ENCODE measurements at regions not wholly inside any gene's neighbourhood (a gene's known extent, or its start where the extent isn't known, plus 50 kb on each side); places are given as distances from the start of the nearest gene placed in this dataset.

DNA sequence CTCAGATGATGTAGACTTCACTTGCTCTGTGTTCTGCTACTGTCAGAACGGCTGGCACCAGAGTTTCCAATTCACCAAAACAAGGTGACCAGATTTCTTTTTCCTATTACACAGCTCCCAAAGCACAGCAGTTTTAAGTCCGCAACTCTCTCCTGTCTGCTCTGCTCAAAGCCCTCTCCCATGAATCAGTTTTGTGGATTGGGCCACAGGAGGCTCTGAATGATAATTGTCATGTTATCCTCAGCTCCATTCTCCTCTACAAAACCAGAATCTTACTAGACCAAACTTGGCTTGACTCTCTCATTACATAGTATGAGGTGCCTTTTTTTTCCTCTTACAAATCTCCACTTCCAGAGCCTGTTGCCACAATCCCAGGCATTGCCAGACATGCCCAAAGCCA lies 223.5 kb downstream of the SNX13 start:
- Histone ChIP-seq H3K9me3 (ENCODE audit: control insufficient read depth, insufficient read depth, low read depth, low read length) (no peaks in the 10 kb centered on the region), H3K27ac (ENCODE audit: low read length) (no peak overlapping the region), H3K4me3 (ENCODE audit: low read depth in 2 of 2, low read length in 2 of 2) (no peak overlapping the region), H3K36me3 (ENCODE audit: control insufficient read depth, insufficient read depth, low read length) (no peaks in the 10 kb centered on the region), H3K4me1 (ENCODE audit: control insufficient read depth, insufficient read depth, low read length) (no peaks in the 10 kb centered on the region), H3K27me3 (ENCODE audit: control insufficient read depth, insufficient read depth, low read length) (no peaks in the 10 kb centered on the region)
- no TSS peak for BruUV-seq (replicated peaks)
- ChIA-PET CTCF (no interaction called here), POLR2A (no interaction called here)
- in situ Hi-C loops (cut with HindIII; ENCODE audit: low pct_unique_long_range_greater_than_20kb, low sequenced_read_pairs): no loop called here
- DNase-seq (ENCODE audit: low read depth, low spot score) (no peak), ATAC-seq (no peak)
- TF ChIP-seq, protein P1, sequence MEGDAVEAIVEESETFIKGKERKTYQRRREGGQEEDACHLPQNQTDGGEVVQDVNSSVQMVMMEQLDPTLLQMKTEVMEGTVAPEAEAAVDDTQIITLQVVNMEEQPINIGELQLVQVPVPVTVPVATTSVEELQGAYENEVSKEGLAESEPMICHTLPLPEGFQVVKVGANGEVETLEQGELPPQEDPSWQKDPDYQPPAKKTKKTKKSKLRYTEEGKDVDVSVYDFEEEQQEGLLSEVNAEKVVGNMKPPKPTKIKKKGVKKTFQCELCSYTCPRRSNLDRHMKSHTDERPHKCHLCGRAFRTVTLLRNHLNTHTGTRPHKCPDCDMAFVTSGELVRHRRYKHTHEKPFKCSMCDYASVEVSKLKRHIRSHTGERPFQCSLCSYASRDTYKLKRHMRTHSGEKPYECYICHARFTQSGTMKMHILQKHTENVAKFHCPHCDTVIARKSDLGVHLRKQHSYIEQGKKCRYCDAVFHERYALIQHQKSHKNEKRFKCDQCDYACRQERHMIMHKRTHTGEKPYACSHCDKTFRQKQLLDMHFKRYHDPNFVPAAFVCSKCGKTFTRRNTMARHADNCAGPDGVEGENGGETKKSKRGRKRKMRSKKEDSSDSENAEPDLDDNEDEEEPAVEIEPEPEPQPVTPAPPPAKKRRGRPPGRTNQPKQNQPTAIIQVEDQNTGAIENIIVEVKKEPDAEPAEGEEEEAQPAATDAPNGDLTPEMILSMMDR (IDR thresholded peaks at IDR 0.05): no peak
- no peak for TF ChIP-seq TCF7L2 (IDR thresholded peaks at IDR 0.05; ENCODE audit: low read depth, low read length)
- TF ChIP-seq POLR2AphosphoS5 (IDR thresholded peaks at IDR 0.05; ENCODE audit: low read depth, low read length): no peak
- no peak for TF ChIP-seq SIN3A (IDR thresholded peaks at IDR 0.05; ENCODE audit: borderline replicate concordance, insufficient read depth, low read depth, low read length)
- TF ChIP-seq, protein P2, sequence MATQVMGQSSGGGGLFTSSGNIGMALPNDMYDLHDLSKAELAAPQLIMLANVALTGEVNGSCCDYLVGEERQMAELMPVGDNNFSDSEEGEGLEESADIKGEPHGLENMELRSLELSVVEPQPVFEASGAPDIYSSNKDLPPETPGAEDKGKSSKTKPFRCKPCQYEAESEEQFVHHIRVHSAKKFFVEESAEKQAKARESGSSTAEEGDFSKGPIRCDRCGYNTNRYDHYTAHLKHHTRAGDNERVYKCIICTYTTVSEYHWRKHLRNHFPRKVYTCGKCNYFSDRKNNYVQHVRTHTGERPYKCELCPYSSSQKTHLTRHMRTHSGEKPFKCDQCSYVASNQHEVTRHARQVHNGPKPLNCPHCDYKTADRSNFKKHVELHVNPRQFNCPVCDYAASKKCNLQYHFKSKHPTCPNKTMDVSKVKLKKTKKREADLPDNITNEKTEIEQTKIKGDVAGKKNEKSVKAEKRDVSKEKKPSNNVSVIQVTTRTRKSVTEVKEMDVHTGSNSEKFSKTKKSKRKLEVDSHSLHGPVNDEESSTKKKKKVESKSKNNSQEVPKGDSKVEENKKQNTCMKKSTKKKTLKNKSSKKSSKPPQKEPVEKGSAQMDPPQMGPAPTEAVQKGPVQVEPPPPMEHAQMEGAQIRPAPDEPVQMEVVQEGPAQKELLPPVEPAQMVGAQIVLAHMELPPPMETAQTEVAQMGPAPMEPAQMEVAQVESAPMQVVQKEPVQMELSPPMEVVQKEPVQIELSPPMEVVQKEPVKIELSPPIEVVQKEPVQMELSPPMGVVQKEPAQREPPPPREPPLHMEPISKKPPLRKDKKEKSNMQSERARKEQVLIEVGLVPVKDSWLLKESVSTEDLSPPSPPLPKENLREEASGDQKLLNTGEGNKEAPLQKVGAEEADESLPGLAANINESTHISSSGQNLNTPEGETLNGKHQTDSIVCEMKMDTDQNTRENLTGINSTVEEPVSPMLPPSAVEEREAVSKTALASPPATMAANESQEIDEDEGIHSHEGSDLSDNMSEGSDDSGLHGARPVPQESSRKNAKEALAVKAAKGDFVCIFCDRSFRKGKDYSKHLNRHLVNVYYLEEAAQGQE (IDR thresholded peaks at IDR 0.05; ENCODE audit: insufficient read depth in 1 of 2, low read depth in 2 of 2, low read length in 1 of 2): no peak
- intact Hi-C loops (cut with micrococcal nuclease; ENCODE audit: unreplicated experiment): no loop called here

DNA sequence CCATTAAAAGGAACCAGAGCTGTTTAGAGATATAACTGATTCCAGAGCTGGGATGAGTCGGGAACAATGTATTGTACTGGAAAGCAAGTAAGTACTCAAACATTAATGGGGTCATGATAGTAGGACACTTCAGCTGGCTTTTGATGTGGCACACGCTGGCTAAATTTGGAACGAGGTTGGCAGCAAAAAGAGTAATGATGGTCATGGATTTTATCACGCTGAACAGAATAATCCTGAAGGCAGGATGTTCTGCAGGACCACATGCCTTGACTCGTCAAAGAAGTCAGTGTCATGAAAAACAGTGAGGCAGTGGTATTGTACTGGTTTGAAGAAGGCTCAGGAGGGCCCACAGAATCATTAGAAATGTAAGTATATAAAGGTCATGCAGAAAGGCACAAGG lies 220.3 kb downstream of the SNX13 start:
- POLR2A ChIA-PET: no interaction called here

More for the DNA sequence above, 220.3 kb downstream of the SNX13 start:
- in situ Hi-C loops (cut with HindIII; ENCODE audit: low pct_unique_long_range_greater_than_20kb, low sequenced_read_pairs) (no loop called here), intact Hi-C loops (cut with micrococcal nuclease; ENCODE audit: unreplicated experiment) (no loop called here)
- BruUV-seq (replicated peaks): no TSS peak
- TF ChIP-seq, protein P2 (IDR thresholded peaks at IDR 0.05; ENCODE audit: insufficient read depth in 1 of 2, low read depth in 2 of 2, low read length in 1 of 2): no peak
- no peaks in the 10 kb centered on the region for H3K9me3 ChIP-seq (ENCODE audit: control insufficient read depth, insufficient read depth, low read depth, low read length)
- CTCF ChIA-PET: no interaction called here
- no peak overlapping the region for H3K27ac ChIP-seq (ENCODE audit: low read length)
- no peaks in the 10 kb centered on the region; the same call in 1 of the 2 replicates for H3K27me3 ChIP-seq (ENCODE audit: control insufficient read depth, insufficient read depth, low read length)
- H3K36me3 ChIP-seq (ENCODE audit: control insufficient read depth, insufficient read depth, low read length): no peaks in the 10 kb centered on the region
- no peaks in the 10 kb centered on the region for H3K4me1 ChIP-seq (ENCODE audit: control insufficient read depth, insufficient read depth, low read length)
- ATAC-seq: no peak
- no peak overlapping the region for H3K4me3 ChIP-seq (ENCODE audit: low read depth in 2 of 2, low read length in 2 of 2)
- DNase-seq (ENCODE audit: low read depth, low spot score): no peak
